ENCODE measurements at regions not wholly inside any gene's neighbourhood (a gene's known extent, or its start where the extent isn't known, plus 50 kb on each side); places are given as distances from the start of the nearest gene placed in this dataset.

GRCh38 chr5:106121972-106122605 is 1548.6 kb downstream of the EFNA5 start:
- no peaks in the 10 kb centered on the region for H3K4me1 ChIP-seq (ENCODE audit: insufficient read depth, low read length, severe bottlenecking)
- no peaks in the 10 kb centered on the region for H4K20me1 ChIP-seq (ENCODE audit: insufficient read depth, low read length)
- H3F3A ChIP-seq (ENCODE audit: insufficient read depth, low read length) = no peaks in the 10 kb centered on the region
- H3K27me3 ChIP-seq (ENCODE audit: insufficient read depth, low read length) = no peaks in the 10 kb centered on the region
- no peaks in the 10 kb centered on the region for H3K9me3 ChIP-seq (ENCODE audit: low read length)
- no peak overlapping the region for H3K27ac ChIP-seq (ENCODE audit: low read depth, low read length, poor library complexity, severe bottlenecking)
- no peak overlapping the region for H2AFZ ChIP-seq (ENCODE audit: low read length)
- H3K9ac ChIP-seq (ENCODE audit: low read length) = no peak overlapping the region
- no peaks in the 10 kb centered on the region for H3K79me2 ChIP-seq (ENCODE audit: insufficient read depth, low read length)
- H3K4me2 ChIP-seq (ENCODE audit: low read length) = no peak overlapping the region
- H3K36me3 ChIP-seq (ENCODE audit: insufficient read depth, low read length) = no peaks in the 10 kb centered on the region
- TF ChIP-seq EZH2 (IDR thresholded peaks at IDR 0.05; ENCODE audit: borderline replicate concordance, low read length) = no peak
- TF ChIP-seq CTCF (IDR thresholded peaks at IDR 0.05; ENCODE audit: low read length) = peak; percentile 91
- H3K9me2 ChIP-seq (ENCODE audit: low read depth, low read length) = no peaks in the 10 kb centered on the region
- H3K4me3 ChIP-seq (ENCODE audit: low read depth, low read length, poor library complexity, severe bottlenecking) = no peak overlapping the region

GRCh38 chr5:106116682-106117081 is 1554.1 kb downstream of the EFNA5 start:
- H2AFZ ChIP-seq (ENCODE audit: low read length) = no peak overlapping the region

DNA sequence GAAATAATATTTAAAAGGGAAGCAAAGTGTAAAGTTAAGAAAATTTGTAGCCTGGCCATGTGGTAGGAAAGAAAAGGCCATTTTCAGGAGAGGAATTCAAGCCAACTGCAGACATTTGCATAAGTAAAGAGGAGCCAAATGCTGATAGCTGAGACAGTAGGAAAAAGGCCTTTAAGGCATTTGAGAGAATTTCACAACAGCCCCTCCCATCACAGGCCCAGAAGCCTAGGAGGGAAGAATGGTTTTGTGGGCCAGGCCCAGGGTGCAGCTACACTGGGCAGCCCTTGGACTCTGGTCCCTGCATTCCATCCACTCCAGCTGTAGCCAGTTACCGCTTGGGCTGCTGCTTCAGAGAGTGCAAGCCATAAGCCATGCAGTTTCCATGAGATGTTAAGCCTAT is 1556.8 kb downstream of the EFNA5 start:
- Histone ChIP-seq H4K20me1 (ENCODE audit: insufficient read depth, low read length) (no peaks in the 10 kb centered on the region), H3K4me2 (ENCODE audit: low read length) (no peak overlapping the region), H3K79me2 (ENCODE audit: insufficient read depth, low read length) (no peaks in the 10 kb centered on the region), H3F3A (ENCODE audit: insufficient read depth, low read length) (no peaks in the 10 kb centered on the region), H3K9ac (ENCODE audit: low read length) (no peak overlapping the region), H3K9me2 (ENCODE audit: low read depth, low read length) (no peaks in the 10 kb centered on the region), H3K4me1 (ENCODE audit: insufficient read depth, low read length, severe bottlenecking) (no peaks in the 10 kb centered on the region), H3K27ac (ENCODE audit: low read depth, low read length, poor library complexity, severe bottlenecking) (no peak overlapping the region), H3K36me3 (ENCODE audit: insufficient read depth, low read length) (no peaks in the 10 kb centered on the region), H3K4me3 (ENCODE audit: low read depth, low read length, poor library complexity, severe bottlenecking) (no peak overlapping the region), H2AFZ (ENCODE audit: low read length) (no peak overlapping the region), H3K9me3 (ENCODE audit: low read length) (no peaks in the 10 kb centered on the region), H3K27me3 (ENCODE audit: insufficient read depth, low read length) (no peaks in the 10 kb centered on the region)
- TF ChIP-seq EZH2 (IDR thresholded peaks at IDR 0.05; ENCODE audit: borderline replicate concordance, low read length) (no peak), CTCF (IDR thresholded peaks at IDR 0.05; ENCODE audit: low read length) (no peak)

More at GRCh38 chr5:106116682-106117081, 1554.1 kb downstream of the EFNA5 start:
- Histone ChIP-seq H3K36me3 (ENCODE audit: insufficient read depth, low read length) (no peaks in the 10 kb centered on the region), H3F3A (ENCODE audit: insufficient read depth, low read length) (no peaks in the 10 kb centered on the region), H3K9me2 (ENCODE audit: low read depth, low read length) (no peaks in the 10 kb centered on the region), H3K27me3 (ENCODE audit: insufficient read depth, low read length) (no peaks in the 10 kb centered on the region), H4K20me1 (ENCODE audit: insufficient read depth, low read length) (no peaks in the 10 kb centered on the region), H3K27ac (ENCODE audit: low read depth, low read length, poor library complexity, severe bottlenecking) (no peak overlapping the region), H3K9ac (ENCODE audit: low read length) (no peak overlapping the region), H3K9me3 (ENCODE audit: low read length) (no peaks in the 10 kb centered on the region), H3K4me3 (ENCODE audit: low read depth, low read length, poor library complexity, severe bottlenecking) (no peak overlapping the region), H3K79me2 (ENCODE audit: insufficient read depth, low read length) (no peaks in the 10 kb centered on the region), H3K4me1 (ENCODE audit: insufficient read depth, low read length, severe bottlenecking) (no peaks in the 10 kb centered on the region), H3K4me2 (ENCODE audit: low read length) (no peak overlapping the region)
- TF ChIP-seq EZH2 (IDR thresholded peaks at IDR 0.05; ENCODE audit: borderline replicate concordance, low read length) (no peak), CTCF (IDR thresholded peaks at IDR 0.05; ENCODE audit: low read length) (no peak)
